ENCODE measurements at regions not wholly inside any gene's neighbourhood (a gene's known extent, or its start where the extent isn't known, plus 50 kb on each side); places are given as distances from the start of the nearest gene placed in this dataset.

DNA sequence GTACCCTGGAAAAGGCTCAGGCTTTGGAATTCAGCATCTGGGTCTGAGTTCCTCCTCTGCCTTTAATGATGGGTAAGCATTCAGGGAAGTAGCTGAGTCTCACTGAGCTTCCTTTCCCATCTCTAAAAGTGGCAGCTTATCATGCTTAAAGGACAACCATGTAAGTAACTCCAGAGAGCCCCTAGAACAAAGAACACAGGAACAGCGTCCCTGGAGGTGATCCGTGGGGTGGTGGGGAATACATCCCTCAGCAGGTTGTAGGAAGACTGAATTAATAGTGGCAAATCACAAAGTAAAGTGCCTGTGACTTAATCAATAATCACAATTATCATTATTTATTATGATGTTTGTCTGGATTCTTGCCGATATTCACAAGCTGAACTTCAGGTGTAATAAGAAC is 114.7 kb upstream of the ISX start:
- TF ChIP-seq, protein P1, sequence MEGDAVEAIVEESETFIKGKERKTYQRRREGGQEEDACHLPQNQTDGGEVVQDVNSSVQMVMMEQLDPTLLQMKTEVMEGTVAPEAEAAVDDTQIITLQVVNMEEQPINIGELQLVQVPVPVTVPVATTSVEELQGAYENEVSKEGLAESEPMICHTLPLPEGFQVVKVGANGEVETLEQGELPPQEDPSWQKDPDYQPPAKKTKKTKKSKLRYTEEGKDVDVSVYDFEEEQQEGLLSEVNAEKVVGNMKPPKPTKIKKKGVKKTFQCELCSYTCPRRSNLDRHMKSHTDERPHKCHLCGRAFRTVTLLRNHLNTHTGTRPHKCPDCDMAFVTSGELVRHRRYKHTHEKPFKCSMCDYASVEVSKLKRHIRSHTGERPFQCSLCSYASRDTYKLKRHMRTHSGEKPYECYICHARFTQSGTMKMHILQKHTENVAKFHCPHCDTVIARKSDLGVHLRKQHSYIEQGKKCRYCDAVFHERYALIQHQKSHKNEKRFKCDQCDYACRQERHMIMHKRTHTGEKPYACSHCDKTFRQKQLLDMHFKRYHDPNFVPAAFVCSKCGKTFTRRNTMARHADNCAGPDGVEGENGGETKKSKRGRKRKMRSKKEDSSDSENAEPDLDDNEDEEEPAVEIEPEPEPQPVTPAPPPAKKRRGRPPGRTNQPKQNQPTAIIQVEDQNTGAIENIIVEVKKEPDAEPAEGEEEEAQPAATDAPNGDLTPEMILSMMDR (IDR thresholded peaks at IDR 0.05), result no peak
- no peak for TF ChIP-seq POLR2A (IDR thresholded peaks at IDR 0.05)
